Esophagus muscularis mucosa (tissue), 4 donors: ENCODE measurements at regions not wholly inside any gene's neighbourhood (a gene's known extent, or its start where the extent isn't known, plus 50 kb on each side); places are given as distances from the start of the nearest gene placed in this dataset.

Source experiments
- DNase-seq: peaks from one replicate; pipeline ENCODE4 v3.0.0-alpha.2; 2017; ENCODE audit errors: extremely low spot score
- H3K27ac ChIP-seq, 4 donors: fragments of 200-600 bp; sonication (generic); replicated peaks in 1 of 4; 1 replicate in 3 of 4; 2 replicates in 1 of 4; pipeline ENCODE4 v1.5.1; 2016 to 2019; ENCODE audit warnings: mild to moderate bottlenecking in 1 of 4
- H3K27me3 ChIP-seq, 4 donors: fragments of 200-600 bp; sonication (generic); one replicate each; pipeline versions ENCODE4 v1.5.1 to v1.6.0; 2016 to 2019
- H3K36me3 ChIP-seq, 4 donors: fragments of 200-600 bp; sonication (generic); one replicate each; pipeline ENCODE4 v1.5.1; 2016 to 2019
- H3K4me1 ChIP-seq, 4 donors: fragments of 200-600 bp; sonication (generic); one replicate each; pipeline ENCODE4 v1.5.1; 2016 to 2019
- H3K4me3 ChIP-seq, 4 donors: fragments of 200-600 bp; sonication (generic); 1 replicate in 2 of 4; 2 replicates in 2 of 4; pipeline ENCODE4 v1.5.1; 2016 to 2019; ENCODE audit warnings: mild to moderate bottlenecking in 4 of 4, moderate library complexity in 1 of 4
- H3K9me3 ChIP-seq, 4 donors: fragments of 200-600 bp; sonication (generic); 1 replicate in 3 of 4; 2 replicates in 1 of 4; pipeline ENCODE4 v1.5.1; 2016 to 2019
- EP300 ChIP-seq: sonication (generic); formaldehyde crosslinking; IDR thresholded peaks from one replicate; pipeline ENCODE4 v1.6.1; 2017; ENCODE audit warnings: antibody characterized with exemption
- POLR2A ChIP-seq: fragments of 450-650 bp; IDR thresholded peaks from one replicate; pipeline ENCODE4 v1.6.1; 2017; ENCODE audit warnings: antibody characterized with exemption, moderate library complexity, mild to moderate bottlenecking, low read depth
- POLR2AphosphoS5 ChIP-seq, 2 donors: sonication (generic); formaldehyde crosslinking; IDR thresholded peaks; one replicate each; pipeline ENCODE4 v1.6.1; 2017; ENCODE audit warnings: antibody characterized with exemption in 2 of 2
- WGBS: methylation state at CpG from one replicate; pipeline ENCODE4 v1.1.5; 2018; 5-methylcytosine and 5-hydroxymethylcytosine counted together
- intact Hi-C: fragments of 100-400 bp; cut with DNase I; formaldehyde crosslinking; loops from one replicate; pipeline ENCODE4 v1.15.1; 2023
- TF ChIP-seq, protein P1 (sequence below), 3 experiments: fragments of 200-600 bp in 2 of 3; fragments of 450-650 bp in 1 of 3; sonication (generic) in 2 of 3; IDR thresholded peaks; one replicate each; pipeline ENCODE4 v1.5.1; 2017 to 2019; ENCODE audit warnings: antibody characterized with exemption in 3 of 3, mild to moderate bottlenecking in 2 of 3, moderate library complexity in 1 of 3

DNA sequence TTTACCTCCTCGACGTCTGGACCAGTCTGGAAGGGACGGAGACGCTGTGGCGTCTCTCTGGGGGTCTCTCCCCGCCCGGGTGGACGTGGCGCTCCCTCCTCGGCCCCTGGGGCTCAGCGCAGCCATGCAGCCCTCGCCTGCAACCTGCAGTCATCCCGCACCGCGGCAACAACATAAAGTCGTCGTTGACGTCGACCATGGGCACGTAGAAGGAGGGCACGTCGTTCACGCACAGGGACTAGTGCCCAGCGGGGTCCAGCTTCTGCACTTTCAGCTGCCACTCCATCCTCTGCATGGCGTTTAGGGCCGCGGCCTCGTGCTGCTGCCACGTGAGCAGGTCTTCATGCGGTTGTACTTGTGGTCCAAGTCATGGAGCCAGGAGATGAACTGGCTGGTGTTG, 889.6 kb upstream of the LRRTM1 start:
- WGBS: 95% methylated on average over 16 of the region's 30 CpGs
- no peak overlapping the region for H3K27ac ChIP-seq
- H3K27me3 ChIP-seq: no peaks in the 10 kb centered on the region
- no peak for DNase-seq
- H3K4me1 ChIP-seq: no peaks in the 10 kb centered on the region
- no peaks in the 10 kb centered on the region for H3K36me3 ChIP-seq
- no peak overlapping the region for H3K4me3 ChIP-seq
- intact Hi-C loops: no loop called here
- no peak for TF ChIP-seq POLR2A
- TF ChIP-seq, protein P1, sequence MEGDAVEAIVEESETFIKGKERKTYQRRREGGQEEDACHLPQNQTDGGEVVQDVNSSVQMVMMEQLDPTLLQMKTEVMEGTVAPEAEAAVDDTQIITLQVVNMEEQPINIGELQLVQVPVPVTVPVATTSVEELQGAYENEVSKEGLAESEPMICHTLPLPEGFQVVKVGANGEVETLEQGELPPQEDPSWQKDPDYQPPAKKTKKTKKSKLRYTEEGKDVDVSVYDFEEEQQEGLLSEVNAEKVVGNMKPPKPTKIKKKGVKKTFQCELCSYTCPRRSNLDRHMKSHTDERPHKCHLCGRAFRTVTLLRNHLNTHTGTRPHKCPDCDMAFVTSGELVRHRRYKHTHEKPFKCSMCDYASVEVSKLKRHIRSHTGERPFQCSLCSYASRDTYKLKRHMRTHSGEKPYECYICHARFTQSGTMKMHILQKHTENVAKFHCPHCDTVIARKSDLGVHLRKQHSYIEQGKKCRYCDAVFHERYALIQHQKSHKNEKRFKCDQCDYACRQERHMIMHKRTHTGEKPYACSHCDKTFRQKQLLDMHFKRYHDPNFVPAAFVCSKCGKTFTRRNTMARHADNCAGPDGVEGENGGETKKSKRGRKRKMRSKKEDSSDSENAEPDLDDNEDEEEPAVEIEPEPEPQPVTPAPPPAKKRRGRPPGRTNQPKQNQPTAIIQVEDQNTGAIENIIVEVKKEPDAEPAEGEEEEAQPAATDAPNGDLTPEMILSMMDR (IDR thresholded peaks at IDR 0.05): no peak
- TF ChIP-seq EP300: no peak
- no peak for TF ChIP-seq POLR2AphosphoS5 (IDR thresholded peaks at IDR 0.05)
- H3K9me3 ChIP-seq: peaks cover 0 to 18% (median 0%) of the 10 kb centered on the region in 4 donors

DNA sequence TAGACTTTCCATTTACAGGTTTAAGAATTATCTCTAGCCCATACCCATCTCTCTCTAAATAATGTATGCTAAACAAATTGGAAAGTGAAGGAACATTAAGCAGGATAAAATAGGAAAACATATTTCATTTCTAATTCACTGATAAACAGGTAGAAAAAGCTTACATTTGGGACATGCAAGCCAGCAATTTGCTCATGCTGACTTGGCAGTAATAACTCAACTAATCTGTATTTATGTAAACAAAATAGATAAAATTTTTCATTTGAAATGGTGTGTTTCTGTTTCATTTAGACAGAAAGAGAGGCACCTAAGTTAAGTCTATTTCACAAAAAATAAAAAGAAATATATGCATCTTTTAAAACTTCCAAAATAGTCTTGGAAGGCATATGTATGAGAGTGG, 877.3 kb upstream of the LRRTM1 start:
- no peaks in the 10 kb centered on the region for H3K4me1 ChIP-seq
- no peak overlapping the region for H3K27ac ChIP-seq
- intact Hi-C loops: no loop called here
- no peaks in the 10 kb centered on the region for H3K27me3 ChIP-seq
- TF ChIP-seq, protein P1 (IDR thresholded peaks at IDR 0.05): no peak
- no peak for TF ChIP-seq EP300
- no peak for TF ChIP-seq POLR2A
- TF ChIP-seq POLR2AphosphoS5 (IDR thresholded peaks at IDR 0.05): no peak
- no peaks in the 10 kb centered on the region for H3K9me3 ChIP-seq
- H3K4me3 ChIP-seq: no peak overlapping the region
- DNase-seq: no peak
- no peaks in the 10 kb centered on the region for H3K36me3 ChIP-seq

DNA sequence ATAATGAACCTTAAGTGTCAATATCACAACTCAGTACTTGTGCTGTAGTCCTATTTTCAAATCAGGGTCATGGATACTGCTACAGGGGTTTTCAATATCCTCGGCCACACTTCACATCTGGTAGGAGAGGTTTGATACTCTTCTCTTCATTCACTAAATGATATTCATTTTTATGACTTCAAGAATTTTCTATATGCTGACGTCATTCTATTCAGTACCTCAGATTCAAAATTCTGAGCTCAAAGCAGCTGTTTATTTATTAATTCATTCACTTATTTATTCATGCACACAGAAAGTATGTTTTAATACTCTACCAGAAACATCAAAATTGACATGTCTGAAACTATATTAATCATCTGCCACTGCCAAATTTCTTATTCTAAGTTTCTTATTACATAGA, 866.9 kb upstream of the LRRTM1 start:
- Histone ChIP-seq H3K27ac (no peak overlapping the region), H3K36me3 (no peaks in the 10 kb centered on the region), H3K4me3 (no peak overlapping the region), H3K9me3 (no peaks in the 10 kb centered on the region), H3K4me1 (no peaks in the 10 kb centered on the region), H3K27me3 (no peaks in the 10 kb centered on the region)
- DNase-seq: no peak
- WGBS: 86% methylated on average over 2 of the region's 2 CpGs
- intact Hi-C loops: no loop called here
- TF ChIP-seq POLR2A (no peak), EP300 (no peak), POLR2AphosphoS5 (IDR thresholded peaks at IDR 0.05) (no peak)
- TF ChIP-seq, protein P1 (IDR thresholded peaks at IDR 0.05): no peak

DNA sequence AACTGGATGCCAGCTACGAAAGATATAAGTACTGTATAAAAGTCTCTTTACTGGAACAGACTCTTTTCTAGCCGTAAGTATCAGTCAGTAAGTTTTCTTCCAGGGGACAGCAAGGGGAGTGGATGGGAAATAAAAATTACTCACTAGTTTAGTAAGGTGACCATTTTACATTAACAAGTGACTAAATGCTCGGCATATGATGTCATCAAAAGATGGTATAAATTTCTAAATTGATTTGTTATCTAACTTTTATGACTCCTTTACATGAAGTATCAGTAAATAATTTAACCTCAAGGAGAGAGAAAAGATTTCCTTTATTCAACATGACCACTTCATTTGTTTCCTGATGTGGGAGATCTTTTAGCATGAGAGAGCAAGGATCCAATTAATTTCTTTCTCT, 859.0 kb upstream of the LRRTM1 start:
- H3K9me3 ChIP-seq: no peaks in the 10 kb centered on the region
- intact Hi-C loops: no loop called here
- H3K27ac ChIP-seq: no peak overlapping the region
- no peak for DNase-seq
- H3K27me3 ChIP-seq: no peaks in the 10 kb centered on the region
- WGBS: 85% methylated on average over 3 of the region's 3 CpGs
- H3K4me3 ChIP-seq: no peak overlapping the region
- peaks cover 0 to 5% (median 3%) of the 10 kb centered on the region in 4 donors for H3K4me1 ChIP-seq
- TF ChIP-seq, protein P1 (IDR thresholded peaks at IDR 0.05): no peak
- TF ChIP-seq EP300 (no peak), POLR2AphosphoS5 (IDR thresholded peaks at IDR 0.05) (no peak)
- H3K36me3 ChIP-seq: no peaks in the 10 kb centered on the region

DNA sequence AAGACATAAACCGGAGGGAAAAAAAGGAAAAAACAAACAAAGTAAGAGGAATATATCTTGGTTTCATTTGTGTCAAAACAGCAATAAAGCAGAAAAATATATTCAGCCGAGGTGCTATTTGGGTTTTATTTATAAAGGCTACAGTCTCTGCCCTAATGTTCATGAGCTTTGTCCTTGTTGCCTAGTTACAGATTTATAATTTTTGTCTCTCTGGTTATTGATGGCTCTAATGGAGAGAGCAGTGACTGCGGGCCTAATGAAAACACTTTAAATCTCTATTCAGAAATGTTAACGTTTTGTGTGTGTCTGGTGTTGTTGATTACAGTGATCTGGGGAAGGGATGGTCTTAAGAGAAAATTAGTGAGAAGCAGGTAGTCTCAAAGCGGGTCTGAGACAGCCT, 854.0 kb upstream of the LRRTM1 start:
- H3K9me3 ChIP-seq: no peaks in the 10 kb centered on the region
- no peak overlapping the region for H3K27ac ChIP-seq
- 36% methylated on average over 5 of the region's 5 CpGs for WGBS
- no peaks in the 10 kb centered on the region for H3K36me3 ChIP-seq
- H3K4me1 ChIP-seq: peaks cover 0 to 8% (median 7%) of the 10 kb centered on the region in 4 donors
- no peaks in the 10 kb centered on the region for H3K27me3 ChIP-seq
- intact Hi-C loops: no loop called here
- no peak overlapping the region for H3K4me3 ChIP-seq
- TF ChIP-seq POLR2AphosphoS5 (IDR thresholded peaks at IDR 0.05): no peak
- TF ChIP-seq EP300: no peak
- DNase-seq: no peak
